ENCODE measurements at regions not wholly inside any gene's neighbourhood (a gene's known extent, or its start where the extent isn't known, plus 50 kb on each side); places are given as distances from the start of the nearest gene placed in this dataset.

- no peak for DNase-seq (ENCODE audit: low spot score)
Observed at GRCh38 chr5:82699737-82700136, 377.5 kb downstream of the TMEM167A start.

DNA sequence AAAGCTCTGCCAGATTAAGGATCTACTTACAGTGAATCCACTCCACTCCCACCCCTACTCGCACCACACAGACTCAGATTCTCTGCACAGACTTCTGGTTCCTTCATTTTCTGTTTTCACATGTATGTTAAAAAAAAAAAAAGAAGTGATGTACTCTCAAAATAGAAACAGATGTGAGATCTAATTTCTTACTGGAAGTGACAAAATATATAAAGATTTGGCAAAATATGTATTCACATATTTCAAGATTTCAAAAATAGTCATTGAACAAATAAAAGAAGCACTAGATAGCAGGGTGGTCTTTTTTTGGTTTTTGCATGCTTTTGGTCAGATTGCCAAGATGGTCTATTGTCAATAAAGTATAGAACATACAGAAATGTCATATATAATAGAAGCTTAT lies 379.2 kb downstream of the TMEM167A start:
- DNase-seq (ENCODE audit: low spot score): no peak

DNA sequence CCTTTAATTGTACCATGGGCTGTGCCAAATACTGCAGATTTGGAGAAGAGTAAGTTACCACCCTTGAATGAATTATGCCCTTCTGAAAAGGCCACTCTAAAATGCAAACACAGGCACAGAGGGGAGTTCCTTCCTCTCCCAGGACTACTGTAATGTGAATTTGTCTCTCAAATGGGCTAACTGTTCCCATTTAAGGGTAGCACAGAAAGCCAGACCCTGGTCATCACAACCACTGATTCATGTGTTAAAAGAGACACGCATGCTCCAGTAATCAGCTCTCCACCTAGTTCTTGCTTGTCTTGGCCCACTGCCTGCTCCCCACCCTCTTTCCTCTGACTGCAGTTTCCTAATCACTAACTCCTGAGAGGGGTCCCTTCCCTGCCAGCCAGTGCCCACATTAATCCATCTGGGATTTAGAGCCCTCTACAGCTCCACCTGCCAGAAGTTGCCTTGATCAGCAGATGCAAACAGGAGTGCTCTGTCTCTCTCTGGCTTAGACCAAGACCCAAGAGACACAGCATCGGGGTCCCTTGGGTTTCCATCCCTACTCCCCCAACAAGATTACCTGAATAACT lies 382.4 kb downstream of the TMEM167A start:
- DNase-seq (ENCODE audit: low spot score): no peak

- DNase-seq (ENCODE audit: low spot score): no peak
Observed at GRCh38 chr5:82692826-82693225, 384.4 kb downstream of the TMEM167A start.

DNA sequence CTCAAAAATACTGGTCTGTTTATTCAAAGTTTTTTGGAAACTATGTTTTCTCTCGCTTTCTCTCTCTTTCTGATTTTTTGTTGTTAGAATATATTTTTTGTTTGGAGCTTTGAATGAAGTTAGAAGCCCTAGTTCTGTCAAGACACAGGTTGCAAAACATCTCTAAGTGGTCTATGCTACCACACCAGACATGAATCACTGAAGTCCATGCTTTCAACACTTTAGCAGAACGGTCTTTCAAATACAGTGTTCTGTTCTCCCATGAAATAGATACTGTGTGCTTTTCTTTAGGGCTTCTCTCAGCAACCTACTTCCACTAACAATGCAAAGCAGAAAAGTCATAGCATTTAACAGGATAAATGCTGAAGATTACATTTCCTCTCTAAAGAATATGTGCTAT lies 392.5 kb downstream of the TMEM167A start:
- DNase-seq (ENCODE audit: low spot score): no peak

GRCh38 chr5:82684165-82684564 lies 393.0 kb downstream of the TMEM167A start:
- DNase-seq (ENCODE audit: low spot score): no peak

- no peak for DNase-seq (ENCODE audit: low spot score)
Observed at GRCh38 chr5:82679660-82680059, 397.5 kb downstream of the TMEM167A start.

GRCh38 chr5:82676661-82677060 lies 398.5 kb upstream of the RPS23 start:
- no peak for DNase-seq (ENCODE audit: low spot score)

DNA sequence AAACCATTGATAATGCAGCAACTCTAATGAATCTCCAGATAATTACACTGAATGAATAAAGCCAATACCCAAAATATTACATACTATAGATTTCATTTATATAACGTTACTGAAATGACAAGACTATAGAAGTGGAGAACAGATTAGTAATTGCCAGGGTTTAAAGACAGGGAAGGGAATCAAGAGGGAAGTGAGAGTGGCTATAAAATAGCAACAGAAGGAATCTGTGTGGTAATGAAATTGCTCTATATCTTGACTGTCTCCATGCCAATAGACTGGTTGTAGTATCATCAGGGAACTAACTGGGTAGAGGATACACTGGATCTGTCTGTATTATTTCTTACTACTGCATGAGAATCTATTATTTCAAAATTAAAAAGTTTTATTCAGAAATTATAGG lies 396.5 kb upstream of the RPS23 start:
- no peak for DNase-seq (ENCODE audit: low spot score)

DNA sequence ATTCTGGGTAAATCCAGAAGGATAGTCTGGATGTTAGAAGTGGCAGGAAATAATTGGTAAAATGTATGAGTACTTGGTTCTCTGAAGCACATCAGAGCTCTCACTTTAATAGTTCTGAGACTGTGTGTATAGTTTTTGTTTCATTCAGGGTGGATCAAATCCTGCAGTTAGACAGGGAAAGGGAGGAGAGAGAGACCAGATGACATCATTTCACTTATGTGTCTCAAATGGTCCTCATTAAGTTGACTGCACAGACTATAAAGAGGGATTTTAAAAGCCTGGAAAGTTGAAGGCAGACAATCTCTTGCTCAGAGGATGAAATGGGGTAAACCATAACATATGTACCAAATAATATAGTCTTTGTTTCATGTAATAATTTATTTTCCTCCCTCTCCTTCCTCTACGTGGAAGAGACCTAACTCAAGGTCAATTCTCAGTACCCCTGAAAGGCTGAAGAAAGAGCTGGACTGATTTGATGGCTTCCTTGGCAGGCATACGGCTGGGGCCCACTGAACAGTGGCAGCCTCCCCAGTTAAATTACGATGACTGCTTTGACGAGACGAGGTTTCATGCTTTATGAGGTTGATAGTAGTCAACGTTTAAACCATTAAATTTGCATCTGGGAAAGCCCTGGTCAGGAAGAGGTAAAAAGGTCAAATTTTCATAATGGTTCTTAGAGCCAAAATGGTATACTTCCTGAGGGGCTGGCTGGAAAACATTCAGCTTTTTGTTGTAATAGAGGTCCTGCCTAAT lies 395.1 kb upstream of the RPS23 start:
- no peak for DNase-seq (ENCODE audit: low spot score)

DNA sequence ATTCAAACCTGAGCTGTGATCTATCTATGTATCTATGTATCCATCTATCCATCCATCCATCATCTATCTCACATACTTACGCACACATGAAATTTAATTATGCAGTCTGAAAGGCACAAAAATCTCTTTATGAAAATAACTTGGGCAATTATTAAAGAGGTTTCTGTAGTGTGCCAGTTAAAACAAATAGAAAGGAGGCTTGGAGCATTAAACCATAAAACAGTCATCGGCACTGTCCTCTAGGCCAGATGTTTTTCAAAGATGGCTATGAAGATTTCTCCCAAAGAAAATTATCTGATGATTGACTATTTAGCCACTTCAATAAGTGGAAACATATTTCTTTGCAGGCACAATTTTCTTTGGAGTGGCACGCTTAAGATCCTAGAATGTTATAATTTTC lies 392.5 kb upstream of the RPS23 start:
- DNase-seq (ENCODE audit: low spot score): no peak

- DNase-seq (ENCODE audit: low spot score): no peak
Observed at GRCh38 chr5:82669720-82670119, 391.6 kb upstream of the RPS23 start.

DNA sequence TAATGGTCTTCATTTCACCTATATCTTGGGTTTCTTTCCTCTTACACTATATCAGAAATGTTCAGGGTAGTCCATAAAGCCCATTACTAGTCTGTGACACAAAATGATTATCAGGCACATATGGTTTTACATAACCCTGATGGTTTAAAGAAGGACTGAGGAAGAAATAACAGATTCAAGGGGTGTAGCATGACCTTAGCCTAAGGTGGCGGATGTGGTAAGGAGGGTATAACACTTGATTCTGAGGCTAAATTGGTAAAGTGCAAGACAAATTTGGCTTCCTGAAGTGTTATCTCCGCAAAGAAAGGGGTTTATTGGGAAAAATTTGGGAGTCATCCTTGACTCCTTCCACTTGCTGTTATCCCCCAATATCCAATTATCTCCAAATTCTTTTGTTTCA lies 388.2 kb upstream of the RPS23 start:
- no peak for DNase-seq (ENCODE audit: low spot score)

DNA sequence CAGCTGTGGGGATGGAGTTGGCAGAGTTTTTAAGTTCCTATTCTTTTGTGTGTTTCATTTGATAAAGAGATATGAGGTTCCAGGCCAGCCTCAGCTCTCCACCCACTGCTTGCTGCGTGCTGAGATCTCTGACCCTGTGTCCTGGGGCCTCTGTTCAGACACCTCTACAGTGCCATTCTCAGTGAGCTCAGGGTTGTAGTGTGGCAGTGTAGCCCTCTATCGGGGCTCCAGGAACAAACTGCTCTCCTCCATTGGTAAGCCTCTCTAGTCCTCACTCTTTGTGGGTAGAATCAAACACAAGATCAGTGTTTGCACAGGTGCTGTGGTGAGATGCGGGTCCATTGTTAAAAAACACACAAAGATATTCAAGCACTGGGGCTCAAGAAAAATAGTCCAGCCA lies 386.6 kb upstream of the RPS23 start:
- DNase-seq (ENCODE audit: low spot score): no peak

DNA sequence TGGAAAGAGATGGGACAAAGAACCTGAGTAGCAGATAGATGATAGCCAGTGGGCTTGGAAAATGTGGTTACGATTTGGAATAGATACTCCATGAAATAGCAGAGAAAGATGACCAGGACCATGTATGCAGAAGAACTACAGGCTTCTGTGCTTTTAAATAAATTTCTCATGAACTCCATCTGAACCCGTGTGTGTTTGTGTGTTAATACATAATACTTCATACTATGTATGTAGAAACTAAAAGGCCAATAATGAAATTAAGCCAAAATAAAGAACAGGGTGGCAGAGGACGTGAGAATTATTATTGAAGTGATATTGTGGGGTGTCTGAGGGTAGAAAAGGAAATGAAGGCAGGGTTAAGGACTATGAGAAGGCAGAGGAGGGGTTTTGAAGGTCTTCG lies 385.1 kb upstream of the RPS23 start:
- no peak for DNase-seq (ENCODE audit: low spot score)

- DNase-seq (ENCODE audit: low spot score): no peak
Observed at GRCh38 chr5:82662340-82662739, 384.2 kb upstream of the RPS23 start.

GRCh38 chr5:82661933-82662332 lies 383.8 kb upstream of the RPS23 start:
- DNase-seq (ENCODE audit: low spot score): no peak

DNA sequence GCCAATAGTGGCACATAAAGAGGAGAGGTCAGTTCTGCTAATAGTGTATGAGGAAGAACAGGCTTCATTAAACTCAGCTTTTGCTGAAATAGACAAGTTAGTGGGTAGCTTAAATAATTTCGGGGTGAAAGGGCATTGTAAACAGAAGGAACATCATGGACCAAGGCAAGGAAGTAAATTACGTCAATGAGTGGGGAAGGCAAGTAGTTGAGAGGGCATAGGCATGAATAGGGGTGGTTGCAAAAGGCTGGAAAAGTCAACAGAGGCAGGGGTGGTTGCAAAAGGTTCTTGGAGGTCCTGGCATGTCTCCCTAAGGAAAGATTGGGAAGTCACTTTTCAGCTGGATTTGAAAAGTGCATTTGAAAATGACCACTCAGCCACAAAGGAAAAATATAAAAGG lies 383.3 kb upstream of the RPS23 start:
- DNase-seq (ENCODE audit: low spot score): no peak

GRCh38 chr5:82659115-82659514 lies 381.0 kb upstream of the RPS23 start:
- no peak for DNase-seq (ENCODE audit: low spot score)

- DNase-seq (ENCODE audit: low spot score): no peak
Observed at GRCh38 chr5:82657033-82657699, 379.0 kb upstream of the RPS23 start.

DNA sequence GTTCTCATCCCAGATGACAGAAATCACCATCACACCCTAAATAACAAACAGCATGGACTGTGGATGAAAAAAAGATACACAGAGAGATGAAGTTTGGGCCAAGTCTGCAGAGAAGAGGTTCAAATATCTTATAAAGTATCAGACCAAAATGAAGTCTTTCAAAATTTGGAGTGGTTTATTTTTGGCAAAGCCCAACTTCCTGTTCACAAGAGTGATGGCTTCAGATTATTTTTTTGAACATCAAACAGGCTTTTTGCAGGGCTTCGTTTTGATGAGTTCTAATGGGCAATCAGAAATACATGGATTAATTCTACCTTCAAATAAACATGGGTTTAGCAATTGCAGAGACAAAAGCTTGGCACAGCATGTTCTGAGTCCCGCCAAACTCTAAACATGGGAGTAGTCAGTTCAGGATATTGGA lies 378.2 kb upstream of the RPS23 start:
- DNase-seq (ENCODE audit: low spot score): no peak

DNA sequence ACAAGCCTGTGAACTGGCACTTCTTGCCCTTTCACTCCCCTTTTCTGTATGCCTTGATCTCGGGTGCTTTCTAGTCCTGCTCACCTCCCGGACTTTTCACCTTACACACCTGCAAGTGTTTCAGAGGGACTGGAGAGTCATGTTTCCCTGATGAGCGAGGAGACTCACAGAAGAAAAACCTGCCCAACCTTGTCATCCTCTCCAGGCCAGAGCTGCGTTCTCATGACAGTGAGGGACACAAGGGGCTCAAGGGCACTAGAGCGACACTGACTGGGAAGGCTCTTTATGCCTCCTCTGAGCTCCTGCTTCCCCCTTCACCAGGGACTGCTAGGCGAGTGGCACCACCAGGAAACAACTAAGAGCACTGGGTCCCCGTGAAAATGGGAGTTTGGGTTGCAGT lies 376.9 kb upstream of the RPS23 start:
- DNase-seq (ENCODE audit: low spot score): no peak

GRCh38 chr5:82649943-82650342 lies 371.8 kb upstream of the RPS23 start:
- DNase-seq (ENCODE audit: low spot score): no peak

- no peak for DNase-seq (ENCODE audit: low spot score)
Observed at GRCh38 chr5:82644766-82645165, 366.6 kb upstream of the RPS23 start.

Measured in HuH-7.5 (cell line).